GM21390 (cell line): ENCODE measurements at regions not wholly inside any gene's neighbourhood (a gene's known extent, or its start where the extent isn't known, plus 50 kb on each side); places are given as distances from the start of the nearest gene placed in this dataset.

ENCODE experiments used
- ATAC-seq: cut with Tn5 transposase; IDR thresholded peaks from one replicate; pipeline ENCODE4 v1.9.1; 2021; ENCODE audit not compliant: unreplicated experiment

DNA sequence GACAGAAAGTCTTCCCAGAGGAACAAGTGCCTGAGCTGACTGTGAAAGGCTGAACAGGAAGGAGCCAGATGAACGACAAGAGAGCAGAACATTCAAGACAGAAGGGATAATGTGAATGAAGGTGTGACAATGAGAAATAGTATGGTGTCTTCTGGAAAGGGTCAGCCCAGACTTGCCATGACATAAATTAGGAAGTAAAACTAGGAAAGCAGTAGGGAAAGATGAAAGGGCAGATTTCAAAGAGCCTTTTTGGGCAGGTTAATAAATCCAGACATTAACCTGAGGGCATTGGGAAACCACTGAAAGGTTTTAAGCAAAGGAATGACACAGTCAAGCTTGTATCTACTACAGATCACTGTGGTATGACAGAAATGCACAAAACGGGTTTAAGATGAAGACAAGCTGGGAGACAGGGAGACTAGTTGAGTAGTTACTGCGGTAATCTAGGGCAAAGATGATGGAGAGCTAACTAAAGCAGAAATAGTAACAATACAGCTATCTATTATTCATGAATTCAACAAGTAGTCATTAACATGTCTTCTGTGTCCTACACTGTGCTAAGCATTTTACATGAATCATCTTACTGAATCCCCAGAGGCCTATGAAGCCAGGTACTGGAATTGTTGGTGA lies 580.9 kb upstream of the WWC1 start:
- ATAC-seq = no peak

DNA sequence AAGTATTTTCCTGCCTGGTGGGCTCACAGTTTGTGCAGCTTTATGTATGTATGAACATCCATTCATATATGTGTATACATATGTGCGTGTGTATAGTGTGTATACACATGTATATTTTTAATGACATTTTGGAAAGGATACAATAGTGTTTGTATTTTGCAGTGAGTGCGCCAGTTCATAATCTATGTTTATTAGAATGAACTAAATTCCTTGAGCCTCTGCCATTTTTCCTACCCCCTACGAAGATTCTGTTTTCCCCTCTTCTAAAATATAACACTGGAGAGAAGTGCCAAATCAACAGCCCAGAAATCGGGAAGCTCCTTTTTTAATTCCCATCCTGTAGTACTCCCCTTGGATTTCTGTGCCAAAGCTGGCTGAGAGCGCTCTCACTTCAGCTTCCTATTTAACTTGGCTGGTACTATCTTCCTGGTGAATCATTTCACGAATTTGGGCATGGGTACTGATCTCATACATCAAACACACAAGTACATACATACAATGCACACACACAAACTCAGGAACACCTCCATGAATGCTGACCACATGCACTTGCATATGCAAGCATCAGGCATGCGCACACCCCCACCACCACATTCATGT lies 578.4 kb upstream of the WWC1 start:
- ATAC-seq = no peak

GRCh38 chr5:167713896-167714295 lies 577.5 kb upstream of the WWC1 start:
- ATAC-seq = no peak

DNA sequence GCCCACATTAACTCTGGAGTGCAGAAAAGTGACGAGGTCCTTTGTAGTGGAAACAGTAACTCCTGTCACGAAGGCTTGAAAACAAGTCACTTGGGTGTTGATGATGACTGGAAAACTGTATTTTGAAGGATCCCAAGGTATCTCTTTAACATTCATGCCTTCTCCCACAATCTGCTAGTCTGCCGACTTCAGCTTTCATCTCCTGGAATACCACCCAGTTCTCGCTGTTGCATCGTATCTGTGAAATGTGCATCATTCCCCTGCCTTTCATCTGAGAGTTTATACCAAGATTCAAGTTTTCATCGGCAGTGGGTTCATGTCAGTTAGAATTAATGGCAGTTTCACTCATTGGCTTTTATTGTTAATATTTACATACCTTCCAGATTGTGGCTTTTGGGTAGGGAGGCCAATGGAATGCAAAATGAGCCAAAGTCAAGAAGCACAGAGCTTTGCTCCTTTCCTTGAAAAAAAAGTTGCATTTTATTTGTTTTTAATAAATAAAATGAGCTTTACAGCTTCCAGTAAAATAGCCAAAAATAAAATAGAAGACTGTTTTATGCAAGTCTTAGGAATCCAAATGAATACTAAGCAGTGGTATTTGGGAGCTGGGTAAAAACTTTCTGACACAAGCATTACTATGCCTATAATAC lies 575.2 kb upstream of the WWC1 start:
- ATAC-seq = no peak

- no peak for ATAC-seq
Measured at GRCh38 chr5:167720259-167720658, 571.2 kb upstream of the WWC1 start.

DNA sequence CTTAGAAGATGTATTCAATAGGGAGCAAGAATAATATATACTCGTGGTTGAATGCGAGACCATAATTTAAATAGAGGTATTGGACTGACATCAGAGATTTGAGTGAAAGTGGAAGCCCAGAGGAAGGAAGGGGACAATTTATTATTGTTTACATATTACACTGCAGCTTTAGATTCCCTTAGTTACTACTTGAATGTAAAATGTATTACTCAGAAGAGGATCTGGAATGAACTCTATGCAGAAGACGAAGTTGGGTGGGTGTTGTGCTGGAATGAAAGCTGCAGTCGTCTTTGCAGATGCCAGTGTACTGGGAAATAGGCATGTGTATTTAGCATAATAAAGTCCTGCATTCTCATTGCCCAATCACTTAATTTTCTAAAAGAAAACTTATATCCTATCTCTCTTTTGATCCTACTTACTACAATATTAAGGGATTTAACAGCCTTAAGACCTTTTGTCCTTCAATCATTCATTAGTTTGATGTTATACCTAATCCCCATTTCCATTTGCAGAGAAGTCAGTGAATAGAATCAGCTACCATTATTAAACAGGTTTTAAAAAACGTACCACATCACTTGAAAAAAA lies 570.7 kb upstream of the WWC1 start:
- ATAC-seq = no peak

DNA sequence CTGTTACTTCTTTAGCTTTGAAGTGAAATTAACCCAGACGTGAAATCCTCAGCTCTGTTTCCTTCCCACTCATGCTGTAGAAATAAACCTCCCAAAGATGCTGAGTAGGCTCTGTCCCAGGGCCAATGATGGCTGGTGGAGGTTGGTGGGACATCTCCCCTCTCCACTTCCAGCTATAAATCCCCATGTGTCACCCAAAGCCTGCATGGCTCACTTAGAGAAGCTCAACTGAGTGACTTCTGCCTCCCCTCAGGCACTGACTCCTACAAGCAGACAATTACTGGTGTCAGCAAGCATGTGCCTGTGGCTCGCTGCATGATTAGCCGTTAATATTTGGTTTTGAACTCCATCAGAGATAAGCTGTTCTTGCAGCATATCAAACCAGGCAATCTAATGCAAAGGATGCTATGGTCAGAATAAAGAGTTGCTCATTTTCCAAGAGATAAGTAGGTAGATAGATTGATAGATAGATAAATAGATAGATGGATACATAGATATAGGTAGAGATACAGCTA lies 569.5 kb upstream of the WWC1 start:
- ATAC-seq = no peak

DNA sequence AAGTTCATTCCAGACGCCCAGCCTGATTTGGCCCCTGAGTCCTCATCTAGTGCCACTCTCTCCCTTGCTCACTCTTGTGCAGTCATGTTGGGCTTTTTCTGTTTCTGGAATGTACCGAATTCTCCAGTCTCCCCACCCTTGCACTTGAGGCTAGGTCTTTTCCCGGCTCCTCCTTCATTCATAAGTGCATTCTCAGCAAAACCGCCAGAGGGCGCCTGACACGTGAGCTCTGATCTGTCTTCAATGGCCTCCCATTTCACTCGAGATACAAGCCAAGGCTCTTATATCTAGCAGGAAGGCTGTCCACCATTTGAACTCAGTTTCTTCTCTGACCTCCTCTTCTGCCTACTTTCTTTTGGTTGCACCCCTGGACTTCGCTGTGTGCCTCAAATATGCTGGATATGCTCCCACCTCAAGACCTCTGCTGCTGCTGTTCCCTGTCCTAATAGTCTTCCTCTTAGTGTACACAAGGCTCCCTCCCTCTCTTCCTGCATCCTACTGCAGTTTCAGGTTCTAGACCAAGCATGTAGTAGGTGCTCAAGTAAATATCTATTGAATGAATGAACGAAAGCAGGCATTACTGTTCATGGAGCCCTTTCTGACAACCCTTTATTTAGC lies 568.1 kb upstream of the WWC1 start:
- ATAC-seq = peak; percentile 97

- ATAC-seq = no peak
Measured at GRCh38 chr5:167725264-167725663, 566.2 kb upstream of the WWC1 start.

DNA sequence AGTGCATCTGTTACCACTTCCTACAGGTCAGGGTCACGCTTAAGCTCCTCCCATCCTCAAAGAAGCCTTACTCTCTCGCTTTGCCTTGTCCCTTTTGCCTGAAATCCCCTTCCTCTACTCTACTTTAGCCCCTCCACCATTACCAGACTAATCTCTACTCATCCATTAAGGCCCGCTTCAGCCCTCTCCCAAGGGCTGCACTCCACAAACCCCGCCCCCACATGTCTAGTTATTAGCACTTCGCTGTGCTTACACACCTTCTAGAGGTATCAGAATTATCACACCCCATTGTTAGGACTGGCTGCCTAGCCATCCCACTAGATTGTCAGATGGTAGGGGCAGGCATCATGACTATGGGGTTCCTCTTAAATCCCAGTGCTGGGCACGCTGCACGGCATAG lies 565.7 kb upstream of the WWC1 start:
- no peak for ATAC-seq

DNA sequence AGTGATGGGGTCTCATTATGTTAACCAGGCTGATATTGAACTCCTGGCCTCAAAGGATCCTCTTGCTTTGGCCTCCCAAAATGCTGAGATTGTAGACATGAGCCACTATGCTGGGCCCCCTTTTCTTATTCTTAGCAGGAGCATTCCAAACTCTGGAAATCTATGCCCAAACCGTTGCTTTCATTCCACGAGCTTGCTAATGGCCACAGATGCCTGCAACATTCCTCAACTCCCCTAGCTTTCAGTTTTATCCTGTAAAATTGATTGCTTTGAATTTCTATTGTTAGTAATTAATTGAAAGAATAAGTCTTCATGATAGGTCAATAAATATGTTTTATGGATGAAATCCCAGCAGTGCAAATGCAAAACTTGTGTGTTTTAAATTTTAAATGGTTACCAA lies 564.8 kb upstream of the WWC1 start:
- no peak for ATAC-seq

- ATAC-seq = no peak
Measured at GRCh38 chr5:167730121-167730520, 561.3 kb upstream of the WWC1 start.

- no peak for ATAC-seq
Measured at GRCh38 chr5:167730656-167731055, 560.8 kb upstream of the WWC1 start.

DNA sequence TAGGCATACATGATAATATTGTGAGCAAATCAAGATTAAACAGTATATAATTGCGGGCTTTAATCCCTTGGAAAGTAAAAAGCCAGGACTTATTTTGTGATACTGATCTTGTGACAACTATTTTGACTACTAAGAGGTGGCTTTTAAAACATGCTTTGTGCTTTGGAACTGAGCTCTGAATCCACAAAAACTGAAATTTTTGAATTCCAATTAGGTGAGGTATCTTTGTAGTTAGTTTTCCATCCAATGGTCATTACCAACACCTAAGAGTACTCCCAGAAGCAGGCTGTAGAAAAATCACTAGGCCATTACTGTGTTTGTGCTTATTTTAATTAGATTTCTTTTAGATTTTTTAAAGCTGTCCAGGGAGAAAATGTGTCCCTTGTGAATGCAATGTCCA lies 559.5 kb upstream of the WWC1 start:
- ATAC-seq = no peak

GRCh38 chr5:167732499-167732898 lies 558.9 kb upstream of the WWC1 start:
- ATAC-seq = no peak

DNA sequence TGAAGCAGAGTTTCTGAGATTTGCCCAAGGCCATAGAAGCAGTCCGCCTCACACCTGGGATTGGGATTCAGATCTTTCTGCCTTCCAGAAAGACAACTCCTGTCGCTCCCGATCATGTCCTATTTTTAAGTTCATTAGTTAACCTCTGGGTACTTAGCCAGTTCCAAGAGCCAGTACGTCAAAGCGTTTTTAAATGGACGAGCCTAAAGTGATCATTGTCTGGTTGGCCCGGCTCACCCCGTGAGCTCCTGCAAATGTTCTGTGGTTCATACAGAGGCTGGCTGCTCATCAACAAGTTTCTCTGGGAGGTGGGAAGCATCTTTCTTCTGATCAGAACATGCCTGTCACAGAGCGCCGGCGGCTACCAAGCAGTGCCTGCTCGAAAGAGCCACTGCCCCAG lies 554.5 kb upstream of the WWC1 start:
- ATAC-seq = no peak

DNA sequence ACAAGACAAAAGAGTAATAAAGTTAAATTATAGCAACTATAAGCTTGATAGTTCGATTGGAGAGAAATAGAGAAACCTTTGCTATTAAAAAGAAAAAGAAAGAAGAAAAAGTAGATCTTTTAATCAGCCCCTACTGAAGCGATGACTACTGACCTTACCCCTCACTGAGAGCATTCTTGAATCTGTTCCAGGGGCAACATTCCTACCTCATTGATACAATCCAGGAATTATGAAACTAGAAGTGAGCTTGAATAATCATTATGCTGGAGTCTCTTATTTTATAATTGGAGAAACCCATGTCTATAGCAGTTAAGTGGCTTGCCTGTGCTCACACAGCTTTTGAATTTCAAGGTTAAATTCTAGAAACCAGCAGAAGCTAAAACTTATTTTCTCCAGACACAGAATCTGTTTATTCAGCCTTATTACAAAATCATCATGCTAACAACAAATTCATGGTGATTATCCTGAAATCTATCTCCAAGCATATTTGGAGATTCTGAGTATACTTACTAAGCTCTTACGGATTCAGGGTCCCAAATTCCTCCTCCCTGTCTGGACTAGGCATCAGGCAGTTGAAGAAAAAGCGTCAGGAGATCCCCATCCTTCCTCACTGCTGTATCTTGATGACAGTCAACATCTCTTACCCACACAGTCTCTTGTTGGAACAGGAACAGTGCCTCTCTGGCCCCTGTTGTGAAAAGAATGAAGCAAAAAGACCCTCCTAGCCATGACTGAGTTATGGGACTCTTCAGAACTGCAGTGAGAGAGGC lies 547.6 kb upstream of the WWC1 start:
- no peak for ATAC-seq

- ATAC-seq = no peak
Measured at GRCh38 chr5:167745868-167746267, 545.6 kb upstream of the WWC1 start.

DNA sequence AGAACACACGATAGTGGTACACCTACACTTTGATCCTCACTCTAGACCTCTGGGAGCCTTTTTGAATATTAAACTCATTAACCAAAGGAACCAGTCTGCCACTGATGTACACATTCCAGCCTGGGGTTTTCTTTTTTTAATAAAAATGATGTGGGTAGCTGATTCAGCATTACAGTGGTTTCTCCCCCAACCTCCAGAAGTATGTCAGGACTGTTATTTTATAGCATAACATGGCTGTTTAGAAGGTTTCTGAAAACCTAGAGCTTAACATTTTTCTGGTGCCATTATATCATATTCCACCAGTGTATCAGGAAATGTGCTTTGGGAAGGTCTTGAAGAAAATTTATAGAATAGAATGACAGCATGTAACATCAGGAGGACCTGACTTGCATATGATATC lies 540.9 kb upstream of the WWC1 start:
- no peak for ATAC-seq

- ATAC-seq = no peak
Measured at GRCh38 chr5:167752936-167753335, 538.5 kb upstream of the WWC1 start.
